BLaER1 (cell line): ENCODE measurements at regions not wholly inside any gene's neighbourhood (a gene's known extent, or its start where the extent isn't known, plus 50 kb on each side); places are given as distances from the start of the nearest gene placed in this dataset.

Experiments
- H3K27ac ChIP-seq: shearing (Covaris generic); formaldehyde crosslinking; 2 replicates; pipeline ENCODE4 v1.8.1; 2022
- H3K27me3 ChIP-seq: shearing (Covaris generic); formaldehyde crosslinking; 2 replicates; pipeline ENCODE4 v1.8.1; 2022
- H3K36me3 ChIP-seq: shearing (Covaris generic); formaldehyde crosslinking; 2 replicates; pipeline ENCODE4 v1.8.1; 2022
- H3K4me1 ChIP-seq: shearing (Covaris generic); formaldehyde crosslinking; 2 replicates; pipeline ENCODE4 v1.8.1; 2022
- H3K4me2 ChIP-seq: shearing (Covaris generic); formaldehyde crosslinking; 2 replicates; pipeline ENCODE4 v1.8.1; 2022
- H3K4me3 ChIP-seq: shearing (Covaris generic); formaldehyde crosslinking; 2 replicates; pipeline ENCODE4 v1.8.1; 2022
- H3K9ac ChIP-seq: shearing (Covaris generic); formaldehyde crosslinking; 2 replicates; pipeline ENCODE4 v1.8.1; 2022
- H3K9me3 ChIP-seq: shearing (Covaris generic); formaldehyde crosslinking; 2 replicates; pipeline ENCODE4 v1.8.1; 2022
- H4K20me1 ChIP-seq: shearing (Covaris generic); formaldehyde crosslinking; 2 replicates; pipeline ENCODE4 v1.8.1; 2022
- Cebpa-rat ChIP-seq: shearing (Covaris generic); IDR thresholded peaks from 2 replicates; pipeline ENCODE4 v1.8.1; 2022

- H3K27ac ChIP-seq: no peak overlapping the region
- no peaks in the 10 kb centered on the region for H3K36me3 ChIP-seq
- H3K4me1 ChIP-seq: peaks cover 6% of the 10 kb centered on the region; the same call in 1 of the 2 replicates
- H3K4me2 ChIP-seq: no peak overlapping the region
- no peak overlapping the region for H3K4me3 ChIP-seq
- H3K27me3 ChIP-seq: no peaks in the 10 kb centered on the region
- no peaks in the 10 kb centered on the region for H3K9me3 ChIP-seq
- no peak for TF ChIP-seq Cebpa-rat
- no peak overlapping the region for H3K9ac ChIP-seq
- H4K20me1 ChIP-seq: no peaks in the 10 kb centered on the region
These were observed 181.3 kb downstream of the TMX3 start for GRCh38 chr18:68533641-68534040.

- H3K4me1 ChIP-seq: peaks cover 6% of the 10 kb centered on the region; the same call in 1 of the 2 replicates
- no peak for TF ChIP-seq Cebpa-rat
- no peak overlapping the region for H3K9ac ChIP-seq
- no peaks in the 10 kb centered on the region for H3K27me3 ChIP-seq
- H3K9me3 ChIP-seq: no peaks in the 10 kb centered on the region
- H3K36me3 ChIP-seq: no peaks in the 10 kb centered on the region
- no peak overlapping the region for H3K4me3 ChIP-seq
- no peaks in the 10 kb centered on the region for H4K20me1 ChIP-seq
- H3K4me2 ChIP-seq: no peak overlapping the region
- no peak overlapping the region for H3K27ac ChIP-seq
These were observed 182.5 kb downstream of the TMX3 start for GRCh38 chr18:68532328-68532885.

DNA sequence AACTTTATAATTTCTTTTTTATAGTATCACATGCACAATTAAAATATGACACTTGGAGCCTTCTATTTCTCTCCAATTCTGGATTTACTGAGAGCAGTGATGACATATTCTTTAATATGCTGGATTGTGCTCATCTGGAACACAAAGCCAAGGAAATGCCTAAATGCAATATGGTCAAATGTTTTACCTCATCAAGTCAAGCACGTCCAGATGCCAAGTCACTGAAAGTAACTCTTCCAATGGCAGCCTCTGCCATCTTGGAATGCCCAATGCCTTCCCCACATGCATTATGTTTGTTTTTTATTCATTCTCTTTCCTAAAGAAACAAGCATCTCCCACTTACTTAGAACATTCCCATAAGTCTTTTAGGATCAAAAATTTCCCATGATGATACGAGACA, 189.8 kb downstream of the TMX3 start:
- Histone ChIP-seq H3K36me3 (no peaks in the 10 kb centered on the region), H3K27ac (no peak overlapping the region), H3K9me3 (no peaks in the 10 kb centered on the region), H4K20me1 (no peaks in the 10 kb centered on the region), H3K4me2 (no peak overlapping the region), H3K4me1 (peaks cover 21% of the 10 kb centered on the region), H3K27me3 (no peaks in the 10 kb centered on the region), H3K4me3 (no peak overlapping the region), H3K9ac (no peak overlapping the region)
- no peak for TF ChIP-seq Cebpa-rat

GRCh38 chr18:68520406-68521075, 194.4 kb downstream of the TMX3 start:
- peak overlapping the region; percentile 40; the same call in 1 of the 2 replicates for H3K27ac ChIP-seq
- no peaks in the 10 kb centered on the region for H4K20me1 ChIP-seq
- peak overlapping the region; percentile 72 for H3K4me2 ChIP-seq
- H3K36me3 ChIP-seq: no peaks in the 10 kb centered on the region
- no peak overlapping the region for H3K9ac ChIP-seq
- no peaks in the 10 kb centered on the region for H3K9me3 ChIP-seq
- H3K4me1 ChIP-seq: peaks cover 41% of the 10 kb centered on the region
- no peak for TF ChIP-seq Cebpa-rat
- H3K27me3 ChIP-seq: no peaks in the 10 kb centered on the region
- H3K4me3 ChIP-seq: no peak overlapping the region; the same call in 1 of the 2 replicates

DNA sequence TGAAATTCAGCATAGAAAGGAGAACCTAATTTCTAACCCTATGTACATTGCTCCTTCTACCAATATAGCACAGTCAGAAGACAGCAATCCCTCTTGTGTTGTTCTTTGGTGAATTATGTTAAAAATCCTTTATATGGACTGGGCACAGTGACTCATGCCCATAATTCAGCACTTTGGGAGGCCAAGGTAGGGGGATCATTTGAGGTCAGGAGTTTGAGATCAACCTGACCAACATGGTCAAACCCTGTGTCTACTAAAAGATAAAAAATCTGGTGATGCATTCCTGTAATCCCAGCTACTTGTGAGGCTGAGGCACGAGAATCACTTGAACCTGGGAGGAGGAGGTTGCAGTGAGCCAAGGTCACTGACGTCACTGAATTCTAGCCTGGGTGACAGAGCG, 195.6 kb downstream of the TMX3 start:
- Histone ChIP-seq H3K4me2 (peak overlapping the region; percentile 72), H3K27ac (no peak overlapping the region), H3K4me3 (no peak overlapping the region), H4K20me1 (no peaks in the 10 kb centered on the region), H3K9ac (no peak overlapping the region), H3K4me1 (peaks cover 41% of the 10 kb centered on the region), H3K27me3 (no peaks in the 10 kb centered on the region), H3K9me3 (no peaks in the 10 kb centered on the region), H3K36me3 (no peaks in the 10 kb centered on the region)
- no peak for TF ChIP-seq Cebpa-rat

DNA sequence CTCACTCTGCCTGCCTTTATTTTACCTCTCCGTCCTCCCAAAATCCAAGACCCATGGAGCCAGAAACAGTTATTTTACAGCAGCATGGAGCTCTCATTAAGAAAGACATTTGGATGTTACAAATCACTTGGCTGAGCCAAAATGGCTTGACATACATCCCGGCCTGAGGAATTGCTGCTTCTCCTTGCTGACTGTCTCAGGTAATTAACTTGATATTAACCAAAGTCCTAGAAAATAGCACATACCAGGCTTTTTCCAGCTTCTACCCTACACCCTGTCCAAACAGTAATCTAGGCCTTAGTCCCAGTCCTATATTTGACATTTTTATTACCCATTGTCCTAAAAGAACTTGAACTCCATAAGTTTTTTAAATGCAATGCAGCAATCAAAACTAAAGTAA, 205.0 kb downstream of the TMX3 start:
- no peaks in the 10 kb centered on the region for H3K27me3 ChIP-seq
- H3K4me2 ChIP-seq: no peak overlapping the region
- no peak overlapping the region for H3K27ac ChIP-seq

DNA sequence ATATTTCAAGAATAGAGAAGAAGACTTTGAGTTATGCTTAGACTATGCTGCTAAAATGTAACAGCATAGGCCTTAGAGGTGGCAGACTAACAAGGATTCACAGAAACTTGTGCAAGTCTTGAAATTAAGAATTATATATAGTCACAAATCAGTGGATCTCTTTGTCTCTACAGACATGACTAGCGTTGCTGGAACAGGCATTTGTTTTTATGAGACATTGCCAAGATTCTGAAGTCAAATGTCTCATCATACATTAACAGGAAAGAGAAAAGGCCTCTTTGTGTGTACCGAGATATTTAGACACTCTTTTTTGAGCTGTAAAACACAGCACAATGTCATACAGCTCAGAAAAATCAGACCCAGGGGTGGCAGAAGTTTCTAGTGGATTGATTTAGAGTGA, 207.1 kb downstream of the TMX3 start:
- Histone ChIP-seq H3K4me1 (peaks cover 13% of the 10 kb centered on the region), H3K36me3 (no peaks in the 10 kb centered on the region), H3K27ac (no peak overlapping the region), H3K9me3 (no peaks in the 10 kb centered on the region), H3K4me3 (no peak overlapping the region), H3K4me2 (no peak overlapping the region), H3K9ac (no peak overlapping the region), H3K27me3 (no peaks in the 10 kb centered on the region), H4K20me1 (no peaks in the 10 kb centered on the region)
- no peak for TF ChIP-seq Cebpa-rat

More for the DNA sequence above, 205.0 kb downstream of the TMX3 start:
- Histone ChIP-seq H3K4me1 (peaks cover 2% of the 10 kb centered on the region; the same call in 1 of the 2 replicates), H3K9me3 (no peaks in the 10 kb centered on the region), H3K4me3 (no peak overlapping the region), H4K20me1 (no peaks in the 10 kb centered on the region), H3K9ac (no peak overlapping the region), H3K36me3 (no peaks in the 10 kb centered on the region)
- TF ChIP-seq Cebpa-rat: no peak

GRCh38 chr18:68505178-68505574, 209.7 kb downstream of the TMX3 start:
- H3K27ac ChIP-seq: no peak overlapping the region
- no peak overlapping the region for H3K4me3 ChIP-seq

DNA sequence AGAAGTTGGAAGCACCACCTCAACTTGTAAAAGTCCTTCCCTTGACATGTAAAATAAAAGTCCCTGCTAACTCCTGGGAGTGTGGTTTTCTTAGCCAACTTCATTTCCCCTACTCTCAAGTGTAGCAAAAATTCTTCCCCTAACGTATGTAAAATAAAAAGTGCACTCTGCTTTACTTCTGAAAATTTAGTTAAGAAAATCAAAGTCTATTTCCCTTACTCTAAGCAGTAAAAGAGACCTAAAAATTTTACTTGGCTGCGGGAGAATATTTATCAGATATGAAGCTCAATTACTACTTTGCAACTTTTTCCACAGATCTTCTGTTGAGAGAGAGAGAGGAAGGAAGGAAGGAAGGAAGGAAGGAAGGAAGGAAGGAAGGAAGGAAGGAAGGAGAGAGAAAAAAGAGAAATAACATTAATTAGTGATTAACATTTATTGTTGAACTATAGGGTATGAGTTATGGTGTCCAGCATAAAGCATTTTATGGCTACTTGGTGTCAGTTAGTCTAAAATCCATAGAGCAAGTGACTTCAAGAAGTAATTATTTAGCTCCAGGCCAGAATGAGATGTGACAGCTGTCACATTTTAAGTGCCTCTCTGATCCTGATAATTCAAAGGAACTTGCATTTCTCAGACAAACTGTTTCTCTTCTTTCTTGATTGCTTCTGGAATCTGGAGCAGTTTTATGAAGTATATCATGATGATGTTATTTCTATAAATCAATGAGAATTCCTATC, 210.3 kb downstream of the TMX3 start:
- Histone ChIP-seq H3K27me3 (no peaks in the 10 kb centered on the region), H3K27ac (no peak overlapping the region), H3K4me2 (peak overlapping the region; percentile 35), H3K9me3 (no peaks in the 10 kb centered on the region), H3K4me3 (no peak overlapping the region), H3K9ac (no peak overlapping the region), H3K4me1 (peaks cover 13% of the 10 kb centered on the region), H3K36me3 (no peaks in the 10 kb centered on the region), H4K20me1 (no peaks in the 10 kb centered on the region)
- no peak for TF ChIP-seq Cebpa-rat

More at GRCh38 chr18:68505178-68505574, 209.7 kb downstream of the TMX3 start:
- no peak for TF ChIP-seq Cebpa-rat
- Histone ChIP-seq H3K4me1 (peaks cover 13% of the 10 kb centered on the region), H3K36me3 (no peaks in the 10 kb centered on the region), H4K20me1 (no peaks in the 10 kb centered on the region), H3K4me2 (no peak overlapping the region), H3K9ac (no peak overlapping the region), H3K9me3 (no peaks in the 10 kb centered on the region), H3K27me3 (no peaks in the 10 kb centered on the region)

DNA sequence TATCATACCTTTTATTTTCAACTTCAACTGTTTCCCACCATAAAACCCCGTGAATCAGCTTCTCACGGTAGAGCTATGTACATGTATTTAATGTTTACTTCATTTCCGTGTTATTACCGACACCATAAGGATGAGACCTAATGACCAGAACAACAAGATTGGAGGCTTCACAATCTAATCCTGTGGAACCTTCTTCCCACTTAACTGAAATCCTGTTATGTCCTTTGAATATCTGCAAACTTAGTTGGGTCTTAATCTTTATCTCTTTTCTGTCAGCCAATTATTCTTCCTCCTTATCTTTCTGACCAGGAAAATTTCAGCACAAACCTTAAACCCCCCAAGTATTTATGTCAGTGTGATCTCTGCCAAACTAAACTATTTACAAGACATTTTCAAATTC, 214.4 kb downstream of the TMX3 start:
- Histone ChIP-seq H3K9ac (no peak overlapping the region), H3K4me1 (peaks cover 13% of the 10 kb centered on the region), H4K20me1 (no peaks in the 10 kb centered on the region), H3K9me3 (no peaks in the 10 kb centered on the region), H3K4me2 (no peak overlapping the region), H3K27ac (no peak overlapping the region), H3K4me3 (no peak overlapping the region), H3K27me3 (no peaks in the 10 kb centered on the region), H3K36me3 (no peaks in the 10 kb centered on the region)
- no peak for TF ChIP-seq Cebpa-rat
